SHP77 (cell line): ENCODE measurements at regions not wholly inside any gene's neighbourhood (a gene's known extent, or its start where the extent isn't known, plus 50 kb on each side); places are given as distances from the start of the nearest gene placed in this dataset.

Experiments
- DNase-seq, 2 experiments: peaks; one replicate each; lab custom pipeline; 2025; lab: John Stamatoyannopoulos, UW

GRCh38 chr6:78390066-78390465 lies 477.3 kb upstream of the IRAK1BP1 start:
- DNase-seq, result no peak

- DNase-seq, result no peak
These were observed 469.9 kb upstream of the IRAK1BP1 start for GRCh38 chr6:78397499-78397898.

GRCh38 chr6:78398292-78398691 lies 469.1 kb upstream of the IRAK1BP1 start:
- no peak for DNase-seq

GRCh38 chr6:78400076-78400475 lies 467.3 kb upstream of the IRAK1BP1 start:
- no peak for DNase-seq

- no peak for DNase-seq
These were observed 440.0 kb upstream of the IRAK1BP1 start for GRCh38 chr6:78427386-78427785.

- DNase-seq, result no peak
These were observed 436.8 kb upstream of the IRAK1BP1 start for GRCh38 chr6:78430521-78430920.

GRCh38 chr6:78435671-78436070 lies 431.7 kb upstream of the IRAK1BP1 start:
- DNase-seq, result no peak

- DNase-seq, result no peak
These were observed 431.0 kb upstream of the IRAK1BP1 start for GRCh38 chr6:78436335-78436734.

- DNase-seq, result no peak
These were observed 429.2 kb upstream of the IRAK1BP1 start for GRCh38 chr6:78438135-78438534.

GRCh38 chr6:78460711-78461110 lies 406.6 kb upstream of the IRAK1BP1 start:
- no peak for DNase-seq

GRCh38 chr6:78462728-78463127 lies 404.6 kb upstream of the IRAK1BP1 start:
- DNase-seq, result no peak

- no peak for DNase-seq
These were observed 402.2 kb upstream of the IRAK1BP1 start for GRCh38 chr6:78465059-78465634.

- no peak for DNase-seq
These were observed 390.8 kb upstream of the IRAK1BP1 start for GRCh38 chr6:78476561-78476960.

GRCh38 chr6:78482801-78483552 lies 384.4 kb upstream of the IRAK1BP1 start:
- no peak for DNase-seq

- no peak for DNase-seq
These were observed 383.7 kb upstream of the IRAK1BP1 start for GRCh38 chr6:78483553-78484197.

- DNase-seq, result no peak
These were observed 382.9 kb upstream of the IRAK1BP1 start for GRCh38 chr6:78484198-78485064.

GRCh38 chr6:78487401-78487800 lies 379.9 kb upstream of the IRAK1BP1 start:
- DNase-seq, result no peak

GRCh38 chr6:78489874-78490273 lies 377.5 kb upstream of the IRAK1BP1 start:
- no peak for DNase-seq

- no peak for DNase-seq
These were observed 374.9 kb upstream of the IRAK1BP1 start for GRCh38 chr6:78492351-78493017.

GRCh38 chr6:78500299-78501089 lies 366.9 kb upstream of the IRAK1BP1 start:
- DNase-seq, result no peak

GRCh38 chr6:78502386-78502887 lies 364.9 kb upstream of the IRAK1BP1 start:
- no peak for DNase-seq
